OCI-LY7 (cell line): ENCODE measurements at regions not wholly inside any gene's neighbourhood (a gene's known extent, or its start where the extent isn't known, plus 50 kb on each side); places are given as distances from the start of the nearest gene placed in this dataset.

Experiments
- BruUV-seq: library from RNA; stranded (reverse); fragments of 400-500 nt; replicated peaks from 2 replicates; lab custom pipeline; 2021; lab: Mats Ljungman, UMichigan
- CTCF ChIA-PET: fragments of 300-600 bp; sonication (Branson Sonifier 250); formaldehyde crosslinking; loops from one replicate; lab custom pipeline; 2022; ENCODE audit warnings: antibody characterized with exemption; ENCODE audit not compliant: unreplicated experiment; lab: Charles Lee
- POLR2A ChIA-PET: fragments of 300-600 bp; sonication (Branson Sonifier 250); formaldehyde crosslinking; loops from one replicate; lab custom pipeline; 2022; ENCODE audit warnings: antibody characterized with exemption; lab: Charles Lee
- DNase-seq: peaks from one replicate; pipeline ENCODE4 v3.0.0-alpha.2; 2015; ENCODE audit warnings: low spot score
- H2AFZ ChIP-seq: fragments of 200-600 bp; sonication (generic), shearing (Covaris generic); 2 replicates; pipeline ENCODE4 v1.6.1; 2014; ENCODE audit warnings: mild to moderate bottlenecking, antibody characterized with exemption, low read length, moderate library complexity
- H3K27ac ChIP-seq: fragments of 200-600 bp; sonication (generic); 2 replicates; pipeline ENCODE4 v1.5.1; 2014; ENCODE audit warnings: mixed run types, low read depth, mild to moderate bottlenecking, moderate library complexity, low read length, inconsistent platforms; ENCODE audit not compliant: poor library complexity, severe bottlenecking
- H3K36me3 ChIP-seq: fragments of 200-600 bp; sonication (generic); 2 replicates; pipeline ENCODE4 v1.6.1; 2014; ENCODE audit warnings: mild to moderate bottlenecking, antibody characterized with exemption, low read length, moderate library complexity, mixed read lengths; ENCODE audit not compliant: insufficient read depth
- H3K4me1 ChIP-seq: fragments of 200-600 bp; sonication (generic); 2 replicates; pipeline ENCODE4 v1.5.1; 2014; ENCODE audit warnings: mild to moderate bottlenecking, low read length; ENCODE audit not compliant: insufficient read depth, poor library complexity, severe bottlenecking
- H3K4me2 ChIP-seq: fragments of 200-600 bp; sonication (generic); 2 replicates; pipeline ENCODE4 v1.6.1; 2014; ENCODE audit warnings: mild to moderate bottlenecking, low read length
- H3K4me3 ChIP-seq: fragments of 200-600 bp; sonication (generic); 2 replicates; pipeline ENCODE4 v1.5.1; 2014; ENCODE audit warnings: mild to moderate bottlenecking, low read depth, low read length; ENCODE audit not compliant: poor library complexity, severe bottlenecking
- H3K79me2 ChIP-seq: fragments of 200-600 bp; sonication (generic); 2 replicates; pipeline ENCODE4 v1.6.1; 2016; ENCODE audit warnings: low read depth, mild to moderate bottlenecking, low read length, moderate library complexity, mixed read lengths; ENCODE audit not compliant: insufficient read depth
- H3K9me2 ChIP-seq: fragments of 200-600 bp; sonication (generic); 2 replicates; pipeline ENCODE4 v1.6.1; 2016; ENCODE audit warnings: mild to moderate bottlenecking, low read length, mixed read lengths; ENCODE audit not compliant: insufficient read depth
- H3K9me3 ChIP-seq: fragments of 200-600 bp; sonication (generic); 2 replicates; pipeline ENCODE4 v1.6.1; 2014; ENCODE audit warnings: mild to moderate bottlenecking, mixed run types, low read length, mixed read lengths
- H4K20me1 ChIP-seq: fragments of 200-600 bp; sonication (generic); 2 replicates; pipeline ENCODE4 v1.6.1; 2014; ENCODE audit warnings: mild to moderate bottlenecking, antibody characterized with exemption, low read length, moderate library complexity, mixed read lengths; ENCODE audit not compliant: insufficient read depth
- CTCF ChIP-seq: fragments of 200-600 bp; sonication (generic); conservative IDR thresholded peaks from 2 replicates; pipeline ENCODE4 v1.5.1; 2014; ENCODE audit warnings: mild to moderate bottlenecking, antibody characterized with exemption, low read length, moderate library complexity, mixed read lengths
- EZH2phosphoT487 ChIP-seq: fragments of 200-600 bp; sonication (generic); IDR thresholded peaks from 2 replicates; pipeline ENCODE4 v1.6.1; 2018; ENCODE audit warnings: low read depth, borderline replicate concordance, mild to moderate bottlenecking, mixed run types, antibody characterized with exemption, low read length, moderate library complexity, mixed read lengths
- intact Hi-C: fragments of 100-400 bp; cut with micrococcal nuclease; formaldehyde crosslinking; loops from one replicate; pipeline ENCODE4 v1.10.0; 2022; ENCODE audit not compliant: unreplicated experiment

- Histone ChIP-seq H3K27ac (no peak overlapping the region), H3K9me3 (no peaks in the 10 kb centered on the region), H3K79me2 (no peaks in the 10 kb centered on the region), H3K36me3 (no peaks in the 10 kb centered on the region), H3K9me2 (no peaks in the 10 kb centered on the region), H3K4me1 (no peaks in the 10 kb centered on the region), H3K4me2 (no peak overlapping the region), H3K4me3 (no peak overlapping the region), H4K20me1 (no peaks in the 10 kb centered on the region), H2AFZ (no peak overlapping the region)
- POLR2A ChIA-PET, result no interaction called here
- intact Hi-C loops, result no loop called here
- CTCF ChIA-PET, result no interaction called here
- DNase-seq, result no peak
- no TSS peak for BruUV-seq
- no peak for TF ChIP-seq EZH2phosphoT487
- TF ChIP-seq CTCF, result no peak
These were observed 446.7 kb upstream of the TENM3 start for GRCh38 chr4:181796502-181796901.

GRCh38 chr4:181798536-181798935 is 444.7 kb upstream of the TENM3 start:
- POLR2A ChIA-PET, result no interaction called here
- Histone ChIP-seq H3K9me2 (no peaks in the 10 kb centered on the region), H3K27ac (no peak overlapping the region), H3K4me1 (no peaks in the 10 kb centered on the region), H2AFZ (no peak overlapping the region), H3K4me2 (no peak overlapping the region), H3K4me3 (no peak overlapping the region), H3K36me3 (no peaks in the 10 kb centered on the region), H3K79me2 (no peaks in the 10 kb centered on the region), H4K20me1 (no peaks in the 10 kb centered on the region), H3K9me3 (no peaks in the 10 kb centered on the region)
- no peak for TF ChIP-seq EZH2phosphoT487
- TF ChIP-seq CTCF, result no peak
- CTCF ChIA-PET, result no interaction called here
- DNase-seq, result no peak
- BruUV-seq, result no TSS peak
- intact Hi-C loops, result no loop called here

GRCh38 chr4:181799561-181800069 is 443.6 kb upstream of the TENM3 start:
- no peaks in the 10 kb centered on the region for H4K20me1 ChIP-seq
- intact Hi-C loops, result no loop called here
- no peak for DNase-seq
- no peaks in the 10 kb centered on the region for H3K79me2 ChIP-seq
- no peaks in the 10 kb centered on the region for H3K9me3 ChIP-seq
- BruUV-seq, result no TSS peak
- H3K4me1 ChIP-seq, result no peaks in the 10 kb centered on the region
- H3K4me3 ChIP-seq, result no peak overlapping the region
- ChIA-PET CTCF (no interaction called here), POLR2A (no interaction called here)
- H3K9me2 ChIP-seq, result no peaks in the 10 kb centered on the region
- no peak overlapping the region for H3K4me2 ChIP-seq
- no peak overlapping the region for H2AFZ ChIP-seq
- H3K36me3 ChIP-seq, result no peaks in the 10 kb centered on the region
- no peak overlapping the region for H3K27ac ChIP-seq
- TF ChIP-seq CTCF, result no peak
- no peak for TF ChIP-seq EZH2phosphoT487
